Adrenal gland (tissue), 9 donors: ENCODE measurements at regions not wholly inside any gene's neighbourhood (a gene's known extent, or its start where the extent isn't known, plus 50 kb on each side); places are given as distances from the start of the nearest gene placed in this dataset.

Experiments
- DNase-seq, 7 donors: peaks; one replicate each; pipeline ENCODE4 v3.0.0-alpha.2; 2019 to 2020
- H3K27ac ChIP-seq, 5 donors: fragments of 200-600 bp; sonication (generic) in 4 of 5; 1 replicate in 3 of 5; 2 replicates in 2 of 5; pipeline versions ENCODE4 v1.5.1 to v1.8.0; 2016 to 2020; ENCODE audit warnings: mild to moderate bottlenecking in 1 of 5
- H3K27me3 ChIP-seq: fragments of 200-600 bp; 2 replicates; pipeline ENCODE4 v1.8.0; 2021
- H3K36me3 ChIP-seq, 2 donors: fragments of 200-600 bp; replicated peaks in 1 of 2; 1 replicate in 1 of 2; 2 replicates in 1 of 2; pipeline versions ENCODE4 v1.5.1 to v1.8.0; 2018 to 2022
- H3K4me1 ChIP-seq, 2 donors: fragments of 200-600 bp; replicated peaks in 1 of 2; 1 replicate in 1 of 2; 2 replicates in 1 of 2; pipeline versions ENCODE4 v1.5.1 to v1.8.0; 2018 to 2021
- H3K4me3 ChIP-seq, 4 donors: fragments of 200-600 bp; sonication (generic) in 3 of 4; one replicate each; pipeline ENCODE4 v1.5.1; 2016 to 2018
- H3K9me3 ChIP-seq, 3 donors: fragments of 200-600 bp; sonication (generic) in 1 of 3; replicated peaks in 1 of 3; 1 replicate in 2 of 3; 2 replicates in 1 of 3; pipeline versions ENCODE4 v1.5.1 to v1.8.0; 2016 to 2021
- CTCF ChIP-seq, 6 experiments: fragments of 450-650 bp in 4 of 6; fragments of 200-600 bp in 2 of 6; sonication (generic) in 1 of 6; IDR thresholded peaks; 1 replicate in 5 of 6; 2 replicates in 1 of 6; pipeline versions ENCODE4 v1.5.1 to v1.8.0; 2016 to 2021; ENCODE audit warnings: antibody characterized with exemption in 6 of 6, mild to moderate bottlenecking in 2 of 6, moderate library complexity in 1 of 6
- POLR2A ChIP-seq, 2 donors: fragments of 450-650 bp; IDR thresholded peaks; one replicate each; pipeline ENCODE4 v1.6.1; 2017; ENCODE audit warnings: antibody characterized with exemption in 2 of 2, mild to moderate bottlenecking in 2 of 2, moderate library complexity in 1 of 2
- WGBS, 4 donors: extraction: QIAGEN DNeasy Blood & Tissue Kit in 2 of 4; methylation state at CpG; one replicate each; pipeline versions ENCODE4 v1.1.5 to v1.1.7; 2013 to 2017; 5-methylcytosine and 5-hydroxymethylcytosine counted together
- intact Hi-C, 2 donors: fragments of 100-400 bp; cut with DNase I; formaldehyde crosslinking; loops; one replicate each; pipeline versions ENCODE4 v1.14.1 to v1.15.0; 2022 to 2023
- donor health status: healthy with polysubstance abuse.
- donor health status: Bipolar disorder and iron deficiency.
- donor health status: DM: yes; HTN: yes; CAD: no.
- donor health status: DM: no; HTN: no; CAD: no.
- donor health status: DM: no; HTN: no; CAD: no.

- no peak for TF ChIP-seq POLR2A (IDR thresholded peaks at IDR 0.05)
- no peak for TF ChIP-seq CTCF (IDR thresholded peaks at IDR 0.05)
- H3K27me3 ChIP-seq: no peaks in the 10 kb centered on the region
- no peak overlapping the region for H3K4me3 ChIP-seq
- intact Hi-C loops: no loop called here
- peaks cover 0 to 11% of the 10 kb centered on the region in 2 donors for H3K4me1 ChIP-seq
- H3K9me3 ChIP-seq: no peaks in the 10 kb centered on the region
- no peak for DNase-seq
- no peaks in the 10 kb centered on the region for H3K36me3 ChIP-seq
- 68 to 75% (median 69%) methylated on average over 2 of the region's 2 CpGs for WGBS, 4 donors
- no peak overlapping the region for H3K27ac ChIP-seq
These were observed 102.7 kb upstream of the CD180 start for GRCh38 chr5:67299231-67299735.

GRCh38 chr5:67297802-67298532 lies 101.4 kb upstream of the CD180 start:
- 79 to 90% (median 85%) methylated on average over 5 of the region's 5 CpGs for WGBS, 4 donors
- no peaks in the 10 kb centered on the region for H3K27me3 ChIP-seq
- intact Hi-C loops: no loop called here
- no peak overlapping the region for H3K4me3 ChIP-seq
- no peak overlapping the region for H3K27ac ChIP-seq
- no peaks in the 10 kb centered on the region for H3K36me3 ChIP-seq
- H3K4me1 ChIP-seq: peaks cover 0 to 11% of the 10 kb centered on the region in 2 donors
- H3K9me3 ChIP-seq: no peaks in the 10 kb centered on the region
- no peak for DNase-seq
- TF ChIP-seq CTCF (IDR thresholded peaks at IDR 0.05) (no peak), POLR2A (IDR thresholded peaks at IDR 0.05) (no peak)

- H3K27me3 ChIP-seq: no peaks in the 10 kb centered on the region
- H3K9me3 ChIP-seq: no peaks in the 10 kb centered on the region
- H3K27ac ChIP-seq: no peak overlapping the region
- peaks cover 0 to 11% of the 10 kb centered on the region in 2 donors for H3K4me1 ChIP-seq
- no peak for DNase-seq
- H3K4me3 ChIP-seq: no peak overlapping the region
- 48 to 67% (median 64%) methylated on average over 4 of the region's 4 CpGs for WGBS, 4 donors
- no peaks in the 10 kb centered on the region for H3K36me3 ChIP-seq
- TF ChIP-seq POLR2A (IDR thresholded peaks at IDR 0.05): no peak
- TF ChIP-seq CTCF (IDR thresholded peaks at IDR 0.05): no peak
- intact Hi-C loops: no loop called here
These were observed 100.8 kb upstream of the CD180 start for GRCh38 chr5:67297376-67297775.

- DNase-seq: no peak
- no peaks in the 10 kb centered on the region for H3K27me3 ChIP-seq
- intact Hi-C loops: no loop called here
- H3K9me3 ChIP-seq: no peaks in the 10 kb centered on the region
- TF ChIP-seq POLR2A (IDR thresholded peaks at IDR 0.05) (no peak), CTCF (IDR thresholded peaks at IDR 0.05) (no peak)
- 74 to 91% (median 85%) methylated on average over 4 of the region's 4 CpGs for WGBS, 4 donors
- H3K27ac ChIP-seq: no peak overlapping the region
- no peaks in the 10 kb centered on the region for H3K36me3 ChIP-seq
- H3K4me3 ChIP-seq: no peak overlapping the region
- H3K4me1 ChIP-seq: no peaks in the 10 kb centered on the region
These were observed 97.8 kb upstream of the CD180 start for GRCh38 chr5:67294266-67294938.
